ENCODE measurements at regions not wholly inside any gene's neighbourhood (a gene's known extent, or its start where the extent isn't known, plus 50 kb on each side); places are given as distances from the start of the nearest gene placed in this dataset.

GRCh38 chr3:69562020-69562419 is 176.1 kb upstream of the FRMD4B start (continued):
- TF ChIP-seq POU2F2 (IDR thresholded peaks at IDR 0.05; ENCODE audit: borderline replicate concordance, low read depth, low read length) (no peak), FOS (IDR thresholded peaks at IDR 0.05; ENCODE audit: borderline replicate concordance, extremely low read depth, insufficient read length) (no peak)

- no peaks in the 10 kb centered on the region for H3K4me1 ChIP-seq (ENCODE audit: control insufficient read depth, insufficient read depth, low read length)
- no peaks in the 10 kb centered on the region for H3K36me3 ChIP-seq (ENCODE audit: control insufficient read depth in 2 of 2, insufficient read depth in 2 of 2, low read length in 1 of 2)
- CTCF ChIA-PET, result no interaction called here
- POLR2A ChIA-PET, result no interaction called here
- H3K27ac ChIP-seq (ENCODE audit: control insufficient read depth, insufficient read depth), result no peak overlapping the region
- SMC1A ChIA-PET (ENCODE audit: uncharacterized antibody, unreplicated experiment), result no interaction called here
- in situ Hi-C loops (cut with MboI), result no loop called here
- BruUV-seq (replicated peaks), result no TSS peak
- no peak overlapping the region for H3K9ac ChIP-seq (ENCODE audit: control insufficient read depth, insufficient read depth, low read length)
- H4K20me1 ChIP-seq (ENCODE audit: control insufficient read depth, insufficient read depth), result no peaks in the 10 kb centered on the region
- no peak overlapping the region for H3K4me3 ChIP-seq
- H2AFZ ChIP-seq (ENCODE audit: control insufficient read depth, low read depth, low read length), result no peak overlapping the region
- no peak overlapping the region for H3K4me2 ChIP-seq (ENCODE audit: control insufficient read depth, insufficient read depth)
- RAD21 ChIA-PET (ENCODE audit: unreplicated experiment), result no interaction called here
- no peaks in the 10 kb centered on the region for H3K9me3 ChIP-seq (replicated peaks; ENCODE audit: control insufficient read depth, insufficient read depth, low read length)
- no peak for FAIRE-seq
- no peaks in the 10 kb centered on the region for H3K27me3 ChIP-seq (replicated peaks in 1 of 2; ENCODE audit: control insufficient read depth in 2 of 2, insufficient read depth in 2 of 2, low read length in 1 of 2)
- ATAC-seq, result no peak
- TF ChIP-seq SPI1 (IDR thresholded peaks at IDR 0.05; ENCODE audit: borderline replicate concordance, insufficient read depth, low read depth, low read length) (no peak), SMAD5 (IDR thresholded peaks at IDR 0.05; ENCODE audit: low read depth) (no peak), NR2C1 (IDR thresholded peaks at IDR 0.05) (no peak), NFYA (IDR thresholded peaks at IDR 0.05; ENCODE audit: borderline replicate concordance, low read depth, low read length) (no peak), NFXL1 (IDR thresholded peaks at IDR 0.05; ENCODE audit: borderline replicate concordance) (no peak), BCL3 (IDR thresholded peaks at IDR 0.05; ENCODE audit: borderline replicate concordance, insufficient read depth, low read depth, low read length, poor library complexity, severe bottlenecking) (no peak), BACH1 (IDR thresholded peaks at IDR 0.05; ENCODE audit: borderline replicate concordance) (no peak), CEBPB (IDR thresholded peaks at IDR 0.05; ENCODE audit: borderline replicate concordance in 1 of 2, low read depth in 2 of 2, low read length in 2 of 2) (no peak), IRF5 (IDR thresholded peaks at IDR 0.05; ENCODE audit: borderline replicate concordance) (no peak), HDAC6 (IDR thresholded peaks at IDR 0.05; ENCODE audit: unreplicated experiment) (no peak), ZBTB33 (IDR thresholded peaks at IDR 0.05) (no peak)
- intact Hi-C loops (cut with micrococcal nuclease; ENCODE audit: unreplicated experiment), result no loop called here
- no peak for DNase-seq (ENCODE audit: low read depth, low spot score)
- H3K79me2 ChIP-seq (ENCODE audit: control insufficient read depth, insufficient read depth, low read length), result no peaks in the 10 kb centered on the region
Observed at GRCh38 chr3:69560818-69561217, 174.9 kb upstream of the FRMD4B start.
